ENCODE measurements at regions not wholly inside any gene's neighbourhood (a gene's known extent, or its start where the extent isn't known, plus 50 kb on each side); places are given as distances from the start of the nearest gene placed in this dataset.

GRCh38 chr12:114501474-114501807 is 95.5 kb upstream of the TBX5 start:
- no peak overlapping the region for H2BK5ac ChIP-seq (ENCODE audit: low read depth, low read length)
- H2AK5ac ChIP-seq (ENCODE audit: low read depth, low read length), result no peak overlapping the region
- POLR2A ChIA-PET (ENCODE audit: partially characterized antibody), result no interaction called here
- H3K79me2 ChIP-seq (ENCODE audit: control insufficient read depth in 1 of 2, insufficient read depth in 2 of 2, low read length in 2 of 2), result no peaks in the 10 kb centered on the region
- no peak overlapping the region for H2BK20ac ChIP-seq (ENCODE audit: low read length)
- FAIRE-seq (no peak), DNase-seq (ENCODE audit: low read depth in 1 of 2, low spot score in 2 of 2) (no peak)
- no peak overlapping the region for H3K4ac ChIP-seq (replicated peaks; ENCODE audit: insufficient read length, low read depth, low read length)
- no peak overlapping the region for H4K5ac ChIP-seq (ENCODE audit: insufficient read length, low read depth, low read length)
- H3K23ac ChIP-seq (ENCODE audit: insufficient read length), result no peak overlapping the region
- CTCF ChIA-PET (ENCODE audit: partially characterized antibody), result interaction anchor here (0.6 to 2.9 kb wide), 5 partner anchors 9 to 476 kb away, joined by 3 to 17 read pairs (median 3); no protein-coding TSS in a partner anchor
- H3K9ac ChIP-seq (replicated peaks in 1 of 4; ENCODE audit: extremely low read depth in 1 of 4, low read depth in 3 of 4, low read length in 3 of 4), result no peak overlapping the region
- TF ChIP-seq EZH2 (IDR thresholded peaks at IDR 0.05; ENCODE audit: low read depth, low read length, severe bottlenecking) (peak; percentile 53), RFX5 (IDR thresholded peaks at IDR 0.05; ENCODE audit: borderline replicate concordance, low read depth, low read length) (no peak), SUZ12 (IDR thresholded peaks at IDR 0.05; ENCODE audit: low read length) (peak; percentile 65; the same call in 1 of the 2 replicates)
- H3K4me3 ChIP-seq (ENCODE audit: extremely low read depth in 1 of 4, insufficient read depth in 2 of 4, low read depth in 3 of 4, low read length in 4 of 4), result peak overlapping the region; percentile 10 to 63 (median 22); a peak in 5 of 8 replicates
- no peaks in the 10 kb centered on the region for H3K36me3 ChIP-seq (ENCODE audit: control insufficient read depth in 2 of 4, insufficient read depth in 4 of 4, low read length in 3 of 4)
- no peak overlapping the region for H3K18ac ChIP-seq (ENCODE audit: extremely low read depth, low read length)
- peak overlapping the region; percentile 75 to 83 for H3K4me2 ChIP-seq (ENCODE audit: insufficient read depth in 1 of 2, low read depth in 2 of 2, low read length in 2 of 2)
- no peak overlapping the region for H2BK120ac ChIP-seq (replicated peaks; ENCODE audit: low read depth, low read length)
- H3K27me3 ChIP-seq (replicated peaks in 1 of 4; ENCODE audit: control insufficient read depth in 3 of 4, extremely low read depth in 1 of 4, insufficient read depth in 3 of 4, low read length in 3 of 4), result peaks cover 3 to 32% (median 22%) of the 10 kb centered on the region in 4 experiments
- H3K9me3 ChIP-seq (ENCODE audit: insufficient read depth in 2 of 2, low read depth in 1 of 2, low read length in 1 of 2), result no peaks in the 10 kb centered on the region
- peaks cover 5% of the 10 kb centered on the region for H3K23me2 ChIP-seq (ENCODE audit: low read depth, low read length)
- H3K27ac ChIP-seq (ENCODE audit: low read depth, low read length), result no peak overlapping the region
- no peak overlapping the region for H2BK15ac ChIP-seq (ENCODE audit: low read length)
- H2BK12ac ChIP-seq (ENCODE audit: low read depth, low read length), result no peak overlapping the region
- H2AFZ ChIP-seq (ENCODE audit: low read length), result peak overlapping the region; percentile 60
- 34% methylated on average over 7 of the region's 7 CpGs; no CpG with 5 or more reads in 1 of the 2 experiments for WGBS, 2 experiments (ENCODE audit: extremely low coverage in 1 of 2, insufficient coverage in 1 of 2, insufficient read length in 1 of 2, insufficient replicate concordance in 2 of 2, low coverage in 1 of 2, low lambda C conversion rate in 2 of 2, missing lambda C conversion rate in 1 of 2)
- peaks cover 0 to 3% of the 10 kb centered on the region in 2 experiments for H4K20me1 ChIP-seq (replicated peaks in 1 of 2; ENCODE audit: control insufficient read depth in 1 of 2, insufficient read depth in 2 of 2, low read length in 2 of 2)
- no peaks in the 10 kb centered on the region for H3K4me1 ChIP-seq (replicated peaks in 1 of 4; ENCODE audit: control insufficient read depth in 3 of 4, insufficient read depth in 4 of 4, low read length in 3 of 4)
- H3K79me1 ChIP-seq (ENCODE audit: low read depth, low read length), result no peaks in the 10 kb centered on the region
- no peak overlapping the region for H3K14ac ChIP-seq (ENCODE audit: insufficient read length)
- H4K8ac ChIP-seq (ENCODE audit: extremely low read depth, insufficient read depth, low read length), result no peak overlapping the region
- H3K56ac ChIP-seq (replicated peaks; ENCODE audit: insufficient read length, low read depth, low read length), result no peak overlapping the region
- no peak overlapping the region for H4K91ac ChIP-seq (replicated peaks; ENCODE audit: insufficient read length, low read length)
